Limb (tissue), 2 donors: ENCODE measurements at regions not wholly inside any gene's neighbourhood (a gene's known extent, or its start where the extent isn't known, plus 50 kb on each side); places are given as distances from the start of the nearest gene placed in this dataset.

Experiments used
- DNase-seq, 2 donors: peaks; one replicate each; pipeline ENCODE4 v3.0.0-alpha.2; 2016; ENCODE audit errors: extremely low spot score in 2 of 2

- no peak for DNase-seq
These were observed 320.5 kb downstream of the ETS1 start for GRCh38 chr11:128266893-128267292.

GRCh38 chr11:128262463-128263345, 324.7 kb downstream of the ETS1 start:
- DNase-seq: no peak

GRCh38 chr11:128261011-128261421, 326.3 kb downstream of the ETS1 start:
- DNase-seq: no peak

- DNase-seq: no peak
These were observed 327.0 kb downstream of the ETS1 start for GRCh38 chr11:128260398-128260797.

- DNase-seq: no peak
These were observed 327.5 kb downstream of the ETS1 start for GRCh38 chr11:128259816-128260215.

GRCh38 chr11:128254941-128255340, 332.4 kb downstream of the ETS1 start:
- no peak for DNase-seq

GRCh38 chr11:128251140-128251539, 336.2 kb downstream of the ETS1 start:
- DNase-seq: no peak

GRCh38 chr11:128250482-128250881, 336.9 kb downstream of the ETS1 start:
- DNase-seq: no peak

- DNase-seq: peak in 1 of 2 donors; percentile 62
These were observed 340.4 kb downstream of the ETS1 start for GRCh38 chr11:128246810-128247594.

GRCh38 chr11:128246364-128246801, 341.0 kb downstream of the ETS1 start:
- DNase-seq: peak; percentile 48 to 56

- DNase-seq: no peak
These were observed 342.5 kb downstream of the ETS1 start for GRCh38 chr11:128244871-128245270.

- DNase-seq: no peak
These were observed 344.9 kb downstream of the ETS1 start for GRCh38 chr11:128242451-128242850.

GRCh38 chr11:128240546-128240945, 346.8 kb downstream of the ETS1 start:
- DNase-seq: no peak

GRCh38 chr11:128239306-128239705, 348.1 kb downstream of the ETS1 start:
- no peak for DNase-seq

GRCh38 chr11:128238521-128239265, 348.7 kb downstream of the ETS1 start:
- DNase-seq: no peak

GRCh38 chr11:128236506-128237498, 350.6 kb downstream of the ETS1 start:
- no peak for DNase-seq

GRCh38 chr11:128235958-128236357, 351.4 kb downstream of the ETS1 start:
- peak in 1 of 2 donors; percentile 52 for DNase-seq

- DNase-seq: peak in 1 of 2 donors; percentile 82
These were observed 351.9 kb downstream of the ETS1 start for GRCh38 chr11:128235426-128235825.

GRCh38 chr11:128234143-128234542, 353.2 kb downstream of the ETS1 start:
- no peak for DNase-seq

GRCh38 chr11:128232588-128232987, 354.8 kb downstream of the ETS1 start:
- DNase-seq: no peak
